ENCODE measurements at regions not wholly inside any gene's neighbourhood (a gene's known extent, or its start where the extent isn't known, plus 50 kb on each side); places are given as distances from the start of the nearest gene placed in this dataset.
"Not testable (repeated sequence)": the region's sequence is repeated elsewhere in the genome, so short reads cannot be mapped to it uniquely, and the experiment has no call there.

DNA sequence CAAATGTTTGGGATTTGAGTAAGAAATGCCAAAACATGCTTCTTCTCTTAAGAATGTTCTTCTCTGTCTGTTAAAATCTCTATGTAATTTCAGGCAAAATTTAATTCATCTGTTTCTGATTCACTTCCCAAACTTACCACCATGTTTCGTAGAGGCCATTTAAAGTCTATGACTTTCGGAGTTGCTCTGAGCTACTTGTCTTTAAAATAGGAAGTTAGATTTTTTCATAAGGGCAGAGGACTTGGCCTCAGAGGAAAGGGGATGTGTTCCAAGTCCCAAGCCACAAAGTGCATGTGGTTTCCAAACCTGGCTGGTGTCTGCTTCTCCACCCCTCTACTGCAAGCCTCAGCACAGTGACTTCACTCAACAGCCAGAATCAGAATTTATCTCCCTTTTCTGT is 111.3 kb upstream of the ADRA1B start:
- TF ChIP-seq POLR2A (IDR thresholded peaks at IDR 0.05; ENCODE audit: extremely low read depth, insufficient read length): no peak
- TF ChIP-seq, protein P1, sequence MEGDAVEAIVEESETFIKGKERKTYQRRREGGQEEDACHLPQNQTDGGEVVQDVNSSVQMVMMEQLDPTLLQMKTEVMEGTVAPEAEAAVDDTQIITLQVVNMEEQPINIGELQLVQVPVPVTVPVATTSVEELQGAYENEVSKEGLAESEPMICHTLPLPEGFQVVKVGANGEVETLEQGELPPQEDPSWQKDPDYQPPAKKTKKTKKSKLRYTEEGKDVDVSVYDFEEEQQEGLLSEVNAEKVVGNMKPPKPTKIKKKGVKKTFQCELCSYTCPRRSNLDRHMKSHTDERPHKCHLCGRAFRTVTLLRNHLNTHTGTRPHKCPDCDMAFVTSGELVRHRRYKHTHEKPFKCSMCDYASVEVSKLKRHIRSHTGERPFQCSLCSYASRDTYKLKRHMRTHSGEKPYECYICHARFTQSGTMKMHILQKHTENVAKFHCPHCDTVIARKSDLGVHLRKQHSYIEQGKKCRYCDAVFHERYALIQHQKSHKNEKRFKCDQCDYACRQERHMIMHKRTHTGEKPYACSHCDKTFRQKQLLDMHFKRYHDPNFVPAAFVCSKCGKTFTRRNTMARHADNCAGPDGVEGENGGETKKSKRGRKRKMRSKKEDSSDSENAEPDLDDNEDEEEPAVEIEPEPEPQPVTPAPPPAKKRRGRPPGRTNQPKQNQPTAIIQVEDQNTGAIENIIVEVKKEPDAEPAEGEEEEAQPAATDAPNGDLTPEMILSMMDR (IDR thresholded peaks at IDR 0.05; ENCODE audit: low read depth, low read length): no peak
- TF ChIP-seq, protein P2, sequence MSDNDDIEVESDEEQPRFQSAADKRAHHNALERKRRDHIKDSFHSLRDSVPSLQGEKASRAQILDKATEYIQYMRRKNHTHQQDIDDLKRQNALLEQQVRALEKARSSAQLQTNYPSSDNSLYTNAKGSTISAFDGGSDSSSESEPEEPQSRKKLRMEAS (IDR thresholded peaks at IDR 0.05; ENCODE audit: low read depth, low read length): no peak
- DNase-seq (ENCODE audit: low read depth): peak; percentile 86
- H3K4me3 ChIP-seq (ENCODE audit: low read depth, low read length): no peak overlapping the region

DNA sequence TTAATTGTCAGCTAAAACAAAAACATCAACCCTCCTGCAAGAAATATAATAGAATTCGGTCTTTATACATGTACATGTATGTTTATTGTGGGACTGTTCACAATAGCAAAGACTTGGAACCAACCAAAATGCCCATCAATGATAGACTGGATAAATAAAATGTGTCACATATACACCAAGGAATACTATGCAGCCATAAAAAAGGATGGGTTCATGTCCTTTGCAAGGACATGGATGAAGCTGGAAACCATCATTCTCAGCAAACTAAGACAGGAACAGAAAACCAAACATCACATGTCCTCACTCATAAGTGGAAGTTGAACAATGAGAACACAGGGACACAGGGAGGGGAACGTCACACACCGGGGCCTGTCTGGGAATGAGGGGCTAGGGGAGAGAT is 109.1 kb upstream of the ADRA1B start:
- H3K4me3 ChIP-seq (ENCODE audit: low read depth, low read length); DNase-seq (ENCODE audit: low read depth): not testable (repeated sequence)

DNA sequence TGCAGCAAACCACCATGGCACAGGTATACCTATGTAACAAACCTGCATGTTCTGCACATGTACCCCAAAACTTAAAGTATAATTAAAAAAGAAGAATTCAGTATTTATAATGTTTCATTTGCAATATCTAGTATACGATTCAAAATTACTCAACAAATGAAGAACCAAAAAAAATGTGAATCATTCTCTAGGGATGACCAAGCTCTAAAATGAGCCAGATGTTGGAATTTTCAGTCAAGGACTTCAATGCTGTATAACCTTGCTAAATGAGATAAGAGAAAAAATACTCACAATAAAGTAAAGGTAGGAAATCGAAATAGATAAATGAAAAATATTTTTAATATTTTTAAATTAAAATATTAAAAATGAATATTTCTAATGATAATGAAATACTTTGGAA is 108.7 kb upstream of the ADRA1B start:
- no peak overlapping the region for H3K4me3 ChIP-seq (ENCODE audit: low read depth, low read length)
- TF ChIP-seq MYC (IDR thresholded peaks at IDR 0.05; ENCODE audit: low read depth, low read length): no peak
- no peak for TF ChIP-seq POLR2A (IDR thresholded peaks at IDR 0.05; ENCODE audit: extremely low read depth, insufficient read length)
- TF ChIP-seq, protein P1 (IDR thresholded peaks at IDR 0.05; ENCODE audit: low read depth, low read length): no peak
- DNase-seq (ENCODE audit: low read depth): no peak

DNA sequence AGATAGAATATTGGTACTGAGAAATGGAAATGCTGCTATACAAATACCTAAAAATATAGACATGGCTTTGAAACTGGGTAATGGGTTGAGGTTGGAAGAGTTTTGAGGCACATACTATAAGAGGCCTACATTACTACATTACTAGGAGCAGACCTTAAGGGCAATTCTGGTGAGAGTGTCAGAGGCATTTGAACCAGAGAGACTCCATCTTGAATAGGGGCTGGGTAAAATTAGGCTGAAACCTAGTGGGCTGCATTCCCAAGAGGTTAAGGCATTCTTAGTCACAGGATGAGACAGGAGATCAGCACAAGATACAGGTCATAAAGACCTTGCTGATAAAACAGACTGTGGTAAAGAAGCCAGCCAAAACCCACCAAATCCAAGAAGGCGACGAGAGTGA is 104.6 kb upstream of the ADRA1B start:
- DNase-seq (ENCODE audit: low read depth): no peak
- no peak for TF ChIP-seq MYC (IDR thresholded peaks at IDR 0.05; ENCODE audit: low read depth, low read length)
- TF ChIP-seq, protein P1 (IDR thresholded peaks at IDR 0.05; ENCODE audit: low read depth, low read length): no peak
- TF ChIP-seq, protein P2 (IDR thresholded peaks at IDR 0.05; ENCODE audit: low read depth, low read length): no peak
- no peak for TF ChIP-seq POLR2A (IDR thresholded peaks at IDR 0.05; ENCODE audit: extremely low read depth, insufficient read length)

DNA sequence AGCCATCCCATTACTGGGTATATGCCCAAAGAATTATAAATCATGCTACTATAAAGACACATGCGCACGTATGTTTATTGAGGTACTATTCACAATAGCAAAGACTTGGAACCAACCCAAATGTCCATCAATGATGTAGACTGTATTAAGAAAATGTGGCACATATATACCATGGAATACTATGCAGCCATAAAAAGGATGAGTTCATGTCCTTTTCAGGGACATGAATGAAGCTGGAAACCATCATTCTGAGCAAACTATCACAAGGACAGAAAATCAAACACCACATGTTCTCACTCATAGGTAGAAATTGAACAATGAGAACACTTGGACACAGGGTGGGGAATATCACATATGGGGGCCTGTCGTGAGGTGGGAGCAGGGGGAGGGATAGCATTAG is 103.5 kb upstream of the ADRA1B start:
- H3K4me3 ChIP-seq (ENCODE audit: low read depth, low read length); DNase-seq (ENCODE audit: low read depth): not testable (repeated sequence)

More for the DNA sequence above, 104.6 kb upstream of the ADRA1B start:
- H3K4me3 ChIP-seq (ENCODE audit: low read depth, low read length): no peak overlapping the region

DNA sequence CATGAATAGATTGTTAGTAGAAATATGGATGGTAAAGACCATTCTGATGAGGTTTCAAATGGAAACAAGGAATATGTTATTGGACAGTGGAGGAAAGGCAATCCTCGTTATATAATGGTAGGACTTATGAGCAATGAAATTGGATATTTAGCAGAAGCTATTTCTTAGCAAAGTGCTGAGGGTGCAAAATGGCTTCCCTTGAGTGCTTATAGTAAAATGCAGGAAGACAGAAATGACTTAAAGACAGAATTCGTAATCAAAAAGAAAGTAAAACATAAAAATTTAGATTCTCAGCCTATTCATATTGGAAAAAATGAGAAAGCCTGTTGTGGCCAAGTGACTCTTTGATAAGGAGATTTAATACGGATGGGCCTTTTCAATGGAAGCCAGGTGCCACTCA is 102.1 kb upstream of the ADRA1B start:
- no peak overlapping the region for H3K4me3 ChIP-seq (ENCODE audit: low read depth, low read length)

DNA sequence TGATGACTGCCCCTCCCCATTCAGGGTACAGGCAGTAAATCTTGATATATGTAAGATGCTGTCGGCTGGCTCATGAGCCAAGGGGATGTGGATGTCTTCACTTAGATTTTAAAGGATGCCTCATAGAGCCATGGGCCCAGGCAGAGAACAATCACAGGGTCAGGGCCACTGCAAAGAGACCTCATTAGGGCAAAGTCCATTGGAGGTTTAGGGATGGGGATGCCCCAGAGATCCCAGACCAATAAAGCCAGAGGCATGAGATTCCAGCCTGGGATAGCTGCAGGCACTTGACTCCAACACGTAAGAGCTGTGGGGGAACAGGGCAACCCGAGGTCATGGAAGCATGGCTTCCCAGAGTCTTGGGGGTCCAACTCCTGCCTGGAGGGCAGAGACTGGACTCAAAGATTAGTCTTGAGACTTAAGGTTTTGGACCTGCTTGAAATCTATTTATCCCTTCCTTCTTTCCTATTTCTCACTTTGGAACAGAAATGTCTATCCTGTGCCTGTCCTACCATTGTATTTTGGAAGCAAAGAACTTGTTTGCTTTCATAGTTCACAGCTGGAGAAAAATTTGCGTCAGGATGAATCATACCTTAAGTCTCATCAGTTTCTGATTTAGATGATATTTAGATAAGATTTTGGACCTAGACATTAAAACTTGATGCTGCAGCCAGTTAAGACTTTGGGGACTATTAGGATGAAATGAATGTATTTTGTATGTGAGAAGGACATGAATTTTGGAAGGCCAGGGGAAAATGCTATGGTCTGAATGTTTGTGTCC is 101.3 kb upstream of the ADRA1B start:
- DNase-seq (ENCODE audit: low read depth): no peak
- TF ChIP-seq, protein P1 (IDR thresholded peaks at IDR 0.05; ENCODE audit: low read depth, low read length): no peak
- TF ChIP-seq, protein P2 (IDR thresholded peaks at IDR 0.05; ENCODE audit: low read depth, low read length): no peak
- TF ChIP-seq POLR2A (IDR thresholded peaks at IDR 0.05; ENCODE audit: extremely low read depth, insufficient read length) (no peak), MYC (IDR thresholded peaks at IDR 0.05; ENCODE audit: low read depth, low read length) (no peak)
- no peak overlapping the region for H3K4me3 ChIP-seq (ENCODE audit: low read depth, low read length)

More for the DNA sequence above, 102.1 kb upstream of the ADRA1B start:
- TF ChIP-seq, protein P1 (IDR thresholded peaks at IDR 0.05; ENCODE audit: low read depth, low read length): no peak
- TF ChIP-seq, protein P2 (IDR thresholded peaks at IDR 0.05; ENCODE audit: low read depth, low read length): no peak
- TF ChIP-seq POLR2A (IDR thresholded peaks at IDR 0.05; ENCODE audit: extremely low read depth, insufficient read length) (no peak), MYC (IDR thresholded peaks at IDR 0.05; ENCODE audit: low read depth, low read length) (no peak)
- DNase-seq (ENCODE audit: low read depth): no peak
